CD4-positive, alpha-beta T cell treated with Interleukin-15 for 4 hours (primary cell): ENCODE measurements at regions not wholly inside any gene's neighbourhood (a gene's known extent, or its start where the extent isn't known, plus 50 kb on each side); places are given as distances from the start of the nearest gene placed in this dataset.
A peak's percentile ranks its signal among the peaks of the same experiment; 100 is the strongest.
"Not testable (repeated sequence)": the region's sequence is repeated elsewhere in the genome, so short reads cannot be mapped to it uniquely, and the experiment has no call there.

Experiments used
- DNase-seq: peaks from one replicate; pipeline ENCODE4 v3.0.0-alpha.2; 2020; ENCODE audit warnings: low spot score

- DNase-seq, result no peak
Measured at GRCh38 chr5:163276466-163276865, 160.9 kb upstream of the CCNG1 start.

GRCh38 chr5:163280897-163281296 lies 156.5 kb upstream of the CCNG1 start:
- DNase-seq, result not testable (repeated sequence)

- DNase-seq, result no peak
Measured at GRCh38 chr5:163281512-163281911, 155.9 kb upstream of the CCNG1 start.

- no peak for DNase-seq
Measured at GRCh38 chr5:163293836-163294235, 143.6 kb upstream of the CCNG1 start.

- no peak for DNase-seq
Measured at GRCh38 chr5:163303718-163304117, 133.7 kb upstream of the CCNG1 start.

GRCh38 chr5:163305655-163306054 lies 131.7 kb upstream of the CCNG1 start:
- no peak for DNase-seq

- DNase-seq, result no peak
Measured at GRCh38 chr5:163306421-163306820, 131.0 kb upstream of the CCNG1 start.

GRCh38 chr5:163309914-163310313 lies 127.5 kb upstream of the CCNG1 start:
- DNase-seq, result no peak

GRCh38 chr5:163310997-163311396 lies 126.4 kb upstream of the CCNG1 start:
- no peak for DNase-seq

- DNase-seq, result no peak
Measured at GRCh38 chr5:163312598-163312997, 124.8 kb upstream of the CCNG1 start.

- DNase-seq, result not testable (repeated sequence)
Measured at GRCh38 chr5:163313049-163313448, 124.3 kb upstream of the CCNG1 start.

GRCh38 chr5:163316374-163316773 lies 121.0 kb upstream of the CCNG1 start:
- DNase-seq, result not testable (repeated sequence)

- DNase-seq, result no peak
Measured at GRCh38 chr5:163318707-163319106, 118.7 kb upstream of the CCNG1 start.

- DNase-seq, result no peak
Measured at GRCh38 chr5:163321511-163321910, 115.9 kb upstream of the CCNG1 start.

GRCh38 chr5:163330723-163331668 lies 106.4 kb upstream of the CCNG1 start:
- DNase-seq, result no peak

- not testable (repeated sequence) for DNase-seq
Measured at GRCh38 chr5:163336074-163336473, 101.3 kb upstream of the CCNG1 start.

GRCh38 chr5:163339148-163339547 lies 98.2 kb upstream of the CCNG1 start:
- no peak for DNase-seq

- not testable (repeated sequence) for DNase-seq
Measured at GRCh38 chr5:163340378-163340777, 97.0 kb upstream of the CCNG1 start.

GRCh38 chr5:163342306-163342705 lies 95.1 kb upstream of the CCNG1 start:
- DNase-seq, result no peak

- DNase-seq, result no peak
Measured at GRCh38 chr5:163345216-163345615, 92.2 kb upstream of the CCNG1 start.

GRCh38 chr5:163347671-163348070 lies 89.7 kb upstream of the CCNG1 start:
- peak; percentile 56 for DNase-seq

GRCh38 chr5:163350083-163350482 lies 87.3 kb upstream of the CCNG1 start:
- DNase-seq, result no peak

- no peak for DNase-seq
Measured at GRCh38 chr5:163352531-163352930, 84.9 kb upstream of the CCNG1 start.

- not testable (repeated sequence) for DNase-seq
Measured at GRCh38 chr5:163355811-163356210, 81.6 kb upstream of the CCNG1 start.
